HG03139 (cell line): ENCODE measurements at regions not wholly inside any gene's neighbourhood (a gene's known extent, or its start where the extent isn't known, plus 50 kb on each side); places are given as distances from the start of the nearest gene placed in this dataset.
A peak's percentile ranks its signal among the peaks of the same experiment; 100 is the strongest.

Experiments used
- ATAC-seq: cut with Tn5 transposase; IDR thresholded peaks from one replicate; pipeline ENCODE4 v1.9.1; 2021; ENCODE audit not compliant: unreplicated experiment

DNA sequence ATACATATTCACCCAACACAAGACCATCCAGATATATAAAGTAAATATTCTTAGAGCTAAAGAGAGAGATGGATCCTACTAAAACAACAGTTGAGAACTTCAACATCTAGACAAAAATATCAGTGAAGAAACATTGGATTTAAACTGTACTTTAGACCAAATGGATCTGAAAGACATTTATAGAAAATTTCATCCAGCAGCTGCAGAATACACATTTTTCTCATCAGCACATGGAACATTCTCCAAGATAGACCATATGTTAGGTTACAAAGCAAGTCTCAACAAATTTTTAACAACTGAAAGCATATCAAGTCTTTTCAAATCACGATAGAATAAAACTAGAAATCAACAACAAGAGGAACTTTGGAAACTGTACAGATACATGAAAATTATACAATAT lies 369.0 kb upstream of the CCDC54 start:
- no peak for ATAC-seq

DNA sequence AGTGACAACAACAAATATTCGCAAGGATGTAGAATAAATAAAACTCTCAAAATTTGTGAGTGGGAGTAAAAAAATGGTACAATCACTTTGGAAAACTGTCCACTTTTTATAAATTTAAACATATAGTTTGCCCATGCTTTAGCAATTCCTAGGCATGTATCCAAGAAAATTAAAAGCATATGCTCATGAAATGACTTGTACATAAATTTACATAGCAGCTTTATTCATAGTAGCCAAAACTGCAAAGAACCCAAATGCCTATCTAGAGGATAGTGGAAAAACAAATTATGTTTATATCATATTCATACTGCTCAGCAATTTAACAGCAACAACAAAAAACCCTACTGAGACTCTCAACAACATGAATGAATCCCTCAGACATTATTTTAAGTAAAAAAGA lies 363.6 kb upstream of the CCDC54 start:
- ATAC-seq, result no peak

GRCh38 chr3:107024551-107025026 lies 352.6 kb upstream of the CCDC54 start:
- ATAC-seq, result no peak

GRCh38 chr3:107025961-107026360 lies 351.3 kb upstream of the CCDC54 start:
- no peak for ATAC-seq

- ATAC-seq, result no peak
These were observed 349.2 kb upstream of the CCDC54 start for GRCh38 chr3:107028086-107028485.

DNA sequence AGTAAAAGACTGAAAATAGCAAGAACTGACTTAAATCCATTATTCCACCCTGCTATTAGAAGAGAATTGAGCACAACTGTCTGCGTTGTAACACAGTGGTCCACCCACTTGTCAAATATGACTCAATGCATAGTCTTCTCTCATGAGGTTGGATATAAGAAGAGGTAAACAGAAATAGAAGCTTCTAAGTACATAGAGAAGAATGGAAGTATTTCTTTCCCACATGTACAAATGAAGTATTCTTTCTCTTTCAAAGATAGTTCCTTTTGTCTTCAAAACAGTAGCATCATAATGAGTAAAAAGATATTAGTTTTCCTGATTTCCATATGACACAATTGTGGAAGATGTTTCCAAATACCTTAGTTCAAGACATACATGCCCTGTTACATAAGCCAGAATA lies 348.6 kb upstream of the CCDC54 start:
- no peak for ATAC-seq

GRCh38 chr3:107032111-107032510 lies 345.1 kb upstream of the CCDC54 start:
- ATAC-seq, result no peak

DNA sequence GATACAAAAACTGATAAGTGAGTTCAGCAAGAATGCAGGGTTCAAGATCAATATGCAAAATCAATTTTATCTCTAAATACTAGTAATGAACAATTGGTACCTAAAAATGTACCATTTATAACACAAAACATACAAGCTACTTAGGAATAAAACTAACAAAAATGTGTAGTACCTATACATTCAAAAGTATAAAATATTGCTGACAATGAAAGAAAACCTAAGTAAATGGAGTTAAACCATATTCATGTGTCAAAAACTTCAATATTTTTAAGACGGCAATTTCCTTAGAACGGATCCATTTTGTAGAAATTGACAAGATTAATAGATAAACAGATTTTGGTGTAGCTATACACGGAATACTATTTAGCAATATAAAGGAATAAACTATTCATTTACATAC lies 343.1 kb upstream of the CCDC54 start:
- ATAC-seq, result no peak

GRCh38 chr3:107035176-107035575 lies 342.1 kb upstream of the CCDC54 start:
- ATAC-seq, result no peak

- ATAC-seq, result no peak
These were observed 332.6 kb upstream of the CCDC54 start for GRCh38 chr3:107044677-107045076.

GRCh38 chr3:107045791-107046190 lies 331.4 kb upstream of the CCDC54 start:
- ATAC-seq, result no peak

DNA sequence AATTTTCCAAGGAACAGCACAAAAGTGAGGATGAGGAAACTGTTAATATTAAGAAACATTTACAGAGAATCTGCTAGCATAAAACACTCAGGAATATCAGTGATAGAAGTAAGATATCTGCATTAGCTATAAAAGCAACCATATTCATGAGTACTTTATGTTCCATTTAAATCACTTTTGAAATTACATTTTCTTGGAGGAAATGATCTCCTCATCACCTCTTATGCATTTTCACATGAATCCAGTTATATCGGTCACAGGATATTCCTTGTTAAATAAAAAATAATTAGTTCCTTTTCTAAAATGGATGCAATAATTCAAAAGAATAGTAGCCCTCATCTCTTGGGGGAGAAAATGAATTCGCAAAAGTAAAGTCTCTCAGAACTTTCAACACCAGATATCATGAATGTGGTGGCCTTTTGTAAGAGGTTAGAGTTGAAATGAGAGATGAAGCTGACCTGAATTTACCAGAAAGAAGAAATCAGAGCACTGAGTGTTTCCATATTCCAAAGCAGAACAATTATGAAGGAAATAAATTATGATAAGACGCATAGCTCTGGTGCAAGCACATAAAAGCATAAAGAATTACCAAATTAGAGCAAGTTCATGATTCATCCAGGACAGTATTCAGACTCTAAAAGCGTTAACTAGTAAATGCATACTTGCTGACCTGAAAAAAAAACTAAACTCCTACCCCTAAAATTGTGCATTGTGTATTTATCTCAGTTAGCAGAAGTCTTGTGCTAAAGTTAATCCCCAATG lies 321.9 kb upstream of the CCDC54 start:
- ATAC-seq, result no peak

GRCh38 chr3:107061466-107061865 lies 315.8 kb upstream of the CCDC54 start:
- ATAC-seq, result no peak

GRCh38 chr3:107062310-107062709 lies 314.9 kb upstream of the CCDC54 start:
- ATAC-seq, result no peak

GRCh38 chr3:107062787-107063186 lies 314.5 kb upstream of the CCDC54 start:
- no peak for ATAC-seq

DNA sequence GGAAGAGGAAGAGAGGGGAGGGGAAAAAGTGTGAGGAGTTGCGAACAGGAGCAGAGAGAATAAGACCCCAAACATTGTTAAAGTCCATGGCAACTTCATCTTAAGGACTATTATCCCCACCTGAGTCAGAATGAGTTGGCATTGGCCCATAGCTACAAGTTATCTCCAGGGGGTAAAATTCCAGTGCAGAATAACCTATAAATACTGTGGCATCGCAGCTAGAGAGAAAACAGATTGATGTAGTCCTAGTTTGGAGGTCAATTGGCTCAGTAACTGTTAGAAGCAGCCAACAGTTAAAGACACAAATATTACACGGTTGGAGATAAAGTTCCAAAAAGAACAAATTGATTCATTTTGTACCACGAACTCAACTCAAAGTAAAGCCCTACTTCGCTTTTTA lies 313.9 kb upstream of the CCDC54 start:
- no peak for ATAC-seq

- ATAC-seq, result peak; percentile 87
These were observed 312.7 kb upstream of the CCDC54 start for GRCh38 chr3:107064405-107065060.

DNA sequence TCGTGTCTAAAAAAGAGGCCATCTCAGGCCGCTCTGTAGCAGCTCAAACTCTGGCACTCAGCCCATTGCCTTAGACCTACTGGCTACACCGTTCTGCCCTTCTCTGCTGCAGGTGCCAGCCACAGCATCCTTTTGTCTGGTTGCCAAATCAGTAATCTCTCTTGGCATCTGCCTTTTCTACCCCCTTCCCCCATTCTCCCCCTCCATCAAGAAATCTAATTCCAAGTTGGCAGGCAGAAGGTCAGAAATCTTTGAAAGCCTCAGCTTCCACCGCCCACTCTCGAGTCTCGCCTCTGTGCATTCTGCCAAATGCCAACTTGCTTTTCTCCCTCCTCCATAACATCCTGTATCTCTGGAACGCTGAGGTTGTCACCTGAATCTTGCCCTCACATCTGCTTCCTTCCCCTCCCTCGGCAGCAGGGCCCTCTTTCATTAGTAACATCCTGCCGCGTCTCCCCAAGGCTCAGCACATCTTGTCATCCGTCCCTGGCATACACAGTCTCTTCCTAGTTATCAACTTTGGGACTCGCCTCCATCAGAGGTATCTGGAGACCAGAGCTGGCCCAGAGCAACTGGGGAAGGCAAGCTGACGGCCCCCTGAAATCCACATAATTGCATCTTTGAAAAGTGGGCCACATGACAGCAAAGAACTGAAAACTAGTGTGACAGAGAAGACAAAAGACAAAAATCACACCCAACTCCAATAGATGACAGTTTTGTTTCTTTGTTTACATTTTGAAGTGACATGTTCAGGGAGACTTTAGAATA lies 312.0 kb upstream of the CCDC54 start:
- no peak for ATAC-seq

DNA sequence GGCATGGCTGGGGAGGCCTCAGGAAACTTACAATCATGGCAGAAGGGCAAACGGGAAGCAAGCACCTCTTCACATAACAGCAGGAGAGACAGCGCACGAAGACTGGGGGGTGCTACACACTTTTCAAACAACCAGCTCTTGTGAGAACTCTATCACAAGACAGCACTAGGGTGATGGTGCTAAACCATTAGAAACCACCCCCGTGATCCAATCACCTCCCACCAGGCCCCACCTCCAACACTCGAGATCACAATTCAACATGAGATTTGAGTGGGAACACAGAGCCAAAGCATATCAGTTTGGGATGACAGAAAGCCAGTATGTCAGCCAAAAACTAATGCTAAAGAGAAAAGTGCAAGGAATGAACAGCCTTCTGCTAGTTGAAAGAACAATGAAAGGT lies 309.8 kb upstream of the CCDC54 start:
- ATAC-seq, result no peak

DNA sequence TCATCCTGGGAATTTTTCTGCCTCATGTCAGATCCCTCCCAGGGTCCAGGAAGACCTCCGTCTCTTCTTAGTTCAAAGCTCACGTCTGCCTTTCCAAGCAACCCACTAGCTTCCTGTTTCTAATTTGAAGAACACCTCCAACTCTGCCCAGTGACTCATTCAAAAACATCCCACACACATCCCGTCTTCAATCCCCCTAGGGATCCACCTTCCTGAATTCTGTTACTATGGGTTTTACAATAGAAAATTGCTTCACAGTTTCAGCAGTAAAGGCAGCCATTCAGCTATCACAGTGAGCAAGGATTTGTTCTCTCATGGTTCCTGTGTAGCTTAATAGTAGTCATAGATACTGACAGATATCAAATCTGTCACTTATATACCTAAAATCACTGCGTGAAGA lies 308.3 kb upstream of the CCDC54 start:
- no peak for ATAC-seq

GRCh38 chr3:107076946-107077345 lies 300.3 kb upstream of the CCDC54 start:
- no peak for ATAC-seq

DNA sequence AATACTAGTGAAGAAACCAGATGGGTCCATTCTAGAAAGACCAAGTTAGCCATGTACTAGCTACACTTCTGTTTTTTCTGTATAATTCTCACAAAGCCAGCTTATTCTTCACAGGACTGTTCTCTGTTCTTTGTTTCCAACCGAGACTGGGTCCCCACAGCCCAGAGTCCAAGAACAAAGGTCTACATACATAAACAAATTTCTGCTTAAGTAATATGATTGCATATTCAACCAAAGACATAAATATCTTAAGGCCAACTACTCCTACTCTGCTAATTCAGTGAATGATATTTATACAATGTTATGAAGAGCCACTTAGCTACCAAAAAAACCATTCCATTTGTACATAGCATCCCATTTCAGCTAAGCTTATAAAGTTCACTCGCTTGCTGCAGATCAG lies 299.8 kb upstream of the CCDC54 start:
- ATAC-seq, result no peak
